OCI-LY7 (cell line): ENCODE measurements at regions not wholly inside any gene's neighbourhood (a gene's known extent, or its start where the extent isn't known, plus 50 kb on each side); places are given as distances from the start of the nearest gene placed in this dataset.

ENCODE experiments used
- BruUV-seq: library from RNA; stranded (reverse); fragments of 400-500 nt; replicated peaks from 2 replicates; lab custom pipeline; 2021; lab: Mats Ljungman, UMichigan
- CTCF ChIA-PET: fragments of 300-600 bp; sonication (Branson Sonifier 250); formaldehyde crosslinking; loops from one replicate; lab custom pipeline; 2022; ENCODE audit warnings: antibody characterized with exemption; ENCODE audit not compliant: unreplicated experiment; lab: Charles Lee
- POLR2A ChIA-PET: fragments of 300-600 bp; sonication (Branson Sonifier 250); formaldehyde crosslinking; loops from one replicate; lab custom pipeline; 2022; ENCODE audit warnings: antibody characterized with exemption; lab: Charles Lee
- DNase-seq: peaks from one replicate; pipeline ENCODE4 v3.0.0-alpha.2; 2015; ENCODE audit warnings: low spot score
- H2AFZ ChIP-seq: fragments of 200-600 bp; sonication (generic), shearing (Covaris generic); 2 replicates; pipeline ENCODE4 v1.6.1; 2014; ENCODE audit warnings: mild to moderate bottlenecking, antibody characterized with exemption, low read length, moderate library complexity
- H3K27ac ChIP-seq: fragments of 200-600 bp; sonication (generic); 2 replicates; pipeline ENCODE4 v1.5.1; 2014; ENCODE audit warnings: mixed run types, low read depth, mild to moderate bottlenecking, moderate library complexity, low read length, inconsistent platforms; ENCODE audit not compliant: poor library complexity, severe bottlenecking
- H3K36me3 ChIP-seq: fragments of 200-600 bp; sonication (generic); 2 replicates; pipeline ENCODE4 v1.6.1; 2014; ENCODE audit warnings: mild to moderate bottlenecking, antibody characterized with exemption, low read length, moderate library complexity, mixed read lengths; ENCODE audit not compliant: insufficient read depth
- H3K4me1 ChIP-seq: fragments of 200-600 bp; sonication (generic); 2 replicates; pipeline ENCODE4 v1.5.1; 2014; ENCODE audit warnings: mild to moderate bottlenecking, low read length; ENCODE audit not compliant: insufficient read depth, poor library complexity, severe bottlenecking
- H3K4me2 ChIP-seq: fragments of 200-600 bp; sonication (generic); 2 replicates; pipeline ENCODE4 v1.6.1; 2014; ENCODE audit warnings: mild to moderate bottlenecking, low read length
- H3K4me3 ChIP-seq: fragments of 200-600 bp; sonication (generic); 2 replicates; pipeline ENCODE4 v1.5.1; 2014; ENCODE audit warnings: mild to moderate bottlenecking, low read depth, low read length; ENCODE audit not compliant: poor library complexity, severe bottlenecking
- H3K79me2 ChIP-seq: fragments of 200-600 bp; sonication (generic); 2 replicates; pipeline ENCODE4 v1.6.1; 2016; ENCODE audit warnings: low read depth, mild to moderate bottlenecking, low read length, moderate library complexity, mixed read lengths; ENCODE audit not compliant: insufficient read depth
- H3K9me2 ChIP-seq: fragments of 200-600 bp; sonication (generic); 2 replicates; pipeline ENCODE4 v1.6.1; 2016; ENCODE audit warnings: mild to moderate bottlenecking, low read length, mixed read lengths; ENCODE audit not compliant: insufficient read depth
- H3K9me3 ChIP-seq: fragments of 200-600 bp; sonication (generic); 2 replicates; pipeline ENCODE4 v1.6.1; 2014; ENCODE audit warnings: mild to moderate bottlenecking, mixed run types, low read length, mixed read lengths
- H4K20me1 ChIP-seq: fragments of 200-600 bp; sonication (generic); 2 replicates; pipeline ENCODE4 v1.6.1; 2014; ENCODE audit warnings: mild to moderate bottlenecking, antibody characterized with exemption, low read length, moderate library complexity, mixed read lengths; ENCODE audit not compliant: insufficient read depth
- EZH2phosphoT487 ChIP-seq: fragments of 200-600 bp; sonication (generic); IDR thresholded peaks from 2 replicates; pipeline ENCODE4 v1.6.1; 2018; ENCODE audit warnings: low read depth, borderline replicate concordance, mild to moderate bottlenecking, mixed run types, antibody characterized with exemption, low read length, moderate library complexity, mixed read lengths
- intact Hi-C: fragments of 100-400 bp; cut with micrococcal nuclease; formaldehyde crosslinking; loops from one replicate; pipeline ENCODE4 v1.10.0; 2022; ENCODE audit not compliant: unreplicated experiment
- TF ChIP-seq, protein P1 (sequence below): fragments of 200-600 bp; sonication (generic); conservative IDR thresholded peaks from 2 replicates; pipeline ENCODE4 v1.5.1; 2014; ENCODE audit warnings: mild to moderate bottlenecking, antibody characterized with exemption, low read length, moderate library complexity, mixed read lengths

DNA sequence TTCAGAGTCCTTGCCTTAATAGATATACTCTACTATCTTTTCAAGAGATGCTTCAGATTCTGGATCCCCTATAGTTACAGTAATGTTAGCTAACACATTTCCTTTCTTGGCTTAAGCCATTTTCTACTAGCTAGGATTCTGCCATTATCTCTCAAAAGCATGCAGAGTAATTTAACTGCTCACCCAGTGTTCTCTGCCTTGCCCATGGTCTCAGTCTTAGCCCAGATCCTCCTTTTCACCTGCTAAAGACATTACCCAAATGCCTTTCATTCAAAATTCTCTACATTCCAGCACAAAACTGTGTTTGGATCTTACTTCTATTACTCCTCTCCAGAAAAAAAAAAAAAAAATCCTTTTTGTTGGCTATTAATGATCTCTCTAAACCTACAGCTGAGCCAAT is 474.2 kb upstream of the LRRTM1 start:
- no peaks in the 10 kb centered on the region for H4K20me1 ChIP-seq
- ChIA-PET POLR2A (interaction anchor here (1.1 to 2.4 kb wide), 2 partner anchors 12 to 110 kb away, joined by 4 to 16 read pairs; no protein-coding TSS in a partner anchor), CTCF (no interaction called here)
- no peak overlapping the region for H3K4me3 ChIP-seq
- TF ChIP-seq, protein P1, sequence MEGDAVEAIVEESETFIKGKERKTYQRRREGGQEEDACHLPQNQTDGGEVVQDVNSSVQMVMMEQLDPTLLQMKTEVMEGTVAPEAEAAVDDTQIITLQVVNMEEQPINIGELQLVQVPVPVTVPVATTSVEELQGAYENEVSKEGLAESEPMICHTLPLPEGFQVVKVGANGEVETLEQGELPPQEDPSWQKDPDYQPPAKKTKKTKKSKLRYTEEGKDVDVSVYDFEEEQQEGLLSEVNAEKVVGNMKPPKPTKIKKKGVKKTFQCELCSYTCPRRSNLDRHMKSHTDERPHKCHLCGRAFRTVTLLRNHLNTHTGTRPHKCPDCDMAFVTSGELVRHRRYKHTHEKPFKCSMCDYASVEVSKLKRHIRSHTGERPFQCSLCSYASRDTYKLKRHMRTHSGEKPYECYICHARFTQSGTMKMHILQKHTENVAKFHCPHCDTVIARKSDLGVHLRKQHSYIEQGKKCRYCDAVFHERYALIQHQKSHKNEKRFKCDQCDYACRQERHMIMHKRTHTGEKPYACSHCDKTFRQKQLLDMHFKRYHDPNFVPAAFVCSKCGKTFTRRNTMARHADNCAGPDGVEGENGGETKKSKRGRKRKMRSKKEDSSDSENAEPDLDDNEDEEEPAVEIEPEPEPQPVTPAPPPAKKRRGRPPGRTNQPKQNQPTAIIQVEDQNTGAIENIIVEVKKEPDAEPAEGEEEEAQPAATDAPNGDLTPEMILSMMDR = no peak
- no peak for TF ChIP-seq EZH2phosphoT487
- H3K36me3 ChIP-seq = no peaks in the 10 kb centered on the region
- DNase-seq = no peak
- no TSS peak for BruUV-seq
- intact Hi-C loops = no loop called here
- no peaks in the 10 kb centered on the region for H3K9me2 ChIP-seq
- no peak overlapping the region for H3K4me2 ChIP-seq
- H2AFZ ChIP-seq = no peak overlapping the region
- H3K79me2 ChIP-seq = no peaks in the 10 kb centered on the region
- no peaks in the 10 kb centered on the region for H3K4me1 ChIP-seq
- H3K27ac ChIP-seq = no peak overlapping the region
- peaks cover 11% of the 10 kb centered on the region; the same call in 1 of the 2 replicates for H3K9me3 ChIP-seq

DNA sequence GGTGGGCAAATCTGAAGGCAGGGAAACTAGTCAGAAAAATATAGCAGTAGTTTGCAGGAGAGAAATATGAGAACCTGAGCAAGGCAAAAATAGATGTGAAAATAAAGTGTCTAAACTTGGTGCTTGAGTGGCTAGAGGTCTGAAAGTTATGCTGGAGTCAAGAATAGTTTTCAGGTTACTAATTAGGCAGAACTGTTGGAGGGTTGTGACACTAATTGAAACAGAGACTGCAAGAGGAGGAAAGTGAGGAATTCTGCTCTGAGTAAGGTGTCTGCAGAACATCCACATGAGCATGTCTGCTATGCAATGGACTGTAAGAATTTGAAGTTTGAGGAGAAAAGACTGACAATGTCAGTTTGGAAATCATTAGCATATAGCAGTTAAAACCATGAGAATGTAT is 444.0 kb upstream of the LRRTM1 start:
- peaks cover 37% of the 10 kb centered on the region for H3K4me1 ChIP-seq
- H3K36me3 ChIP-seq = no peaks in the 10 kb centered on the region
- H3K4me2 ChIP-seq = peak overlapping the region; percentile 48
- TF ChIP-seq, protein P1 = no peak
- no peak for TF ChIP-seq EZH2phosphoT487
- H3K27ac ChIP-seq = peak overlapping the region; percentile 58
- no peaks in the 10 kb centered on the region for H3K9me2 ChIP-seq
- peak; percentile 21 for DNase-seq
- peak overlapping the region; percentile 18 for H3K4me3 ChIP-seq
- intact Hi-C loops = no loop called here
- peak overlapping the region; percentile 81; the same call in 1 of the 2 replicates for H2AFZ ChIP-seq
- H3K9me3 ChIP-seq = peaks cover 4% of the 10 kb centered on the region; the same call in 1 of the 2 replicates
- ChIA-PET POLR2A (interaction anchor here (0.6 to 2.9 kb wide), 9 partner anchors 9 to 86 kb away, joined by 3 to 20 read pairs (median 4); no protein-coding TSS in a partner anchor), CTCF (no interaction called here)
- BruUV-seq = no TSS peak
- H4K20me1 ChIP-seq = no peaks in the 10 kb centered on the region
- no peaks in the 10 kb centered on the region for H3K79me2 ChIP-seq

DNA sequence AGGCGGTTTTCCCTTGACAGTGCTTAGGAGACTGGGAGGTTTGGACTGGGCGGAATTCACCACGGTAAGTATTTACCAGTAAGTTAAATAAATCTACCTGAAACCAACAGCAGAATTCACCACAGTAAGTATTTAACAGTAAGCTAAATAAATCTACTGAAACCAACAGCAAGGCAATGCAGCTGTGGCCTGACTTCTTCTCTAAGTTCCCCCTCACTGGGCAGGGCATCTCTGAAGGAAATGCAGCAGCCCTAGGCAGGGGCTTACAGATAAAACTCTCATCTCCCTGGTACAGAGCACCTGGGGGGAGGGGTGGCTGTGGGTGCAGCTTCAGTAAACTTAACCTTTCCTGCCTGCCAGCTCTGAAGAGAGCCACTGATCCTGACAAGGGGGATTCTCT is 432.5 kb upstream of the LRRTM1 start:
- Histone ChIP-seq H3K4me2 (peak overlapping the region; percentile 53), H3K36me3 (peaks cover 24% of the 10 kb centered on the region), H3K9me3 (peaks cover 29% of the 10 kb centered on the region; the same call in 1 of the 2 replicates), H3K27ac (peak overlapping the region; percentile 96), H3K4me1 (peaks cover 34% of the 10 kb centered on the region), H3K9me2 (no peaks in the 10 kb centered on the region), H3K4me3 (no peak overlapping the region), H4K20me1 (no peaks in the 10 kb centered on the region), H2AFZ (peak overlapping the region; percentile 47; the same call in 1 of the 2 replicates), H3K79me2 (no peaks in the 10 kb centered on the region)
- no TSS peak for BruUV-seq
- POLR2A ChIA-PET = interaction anchor here (0.7 to 2.8 kb wide), 12 partner anchors 9 to 120 kb away, joined by 3 to 20 read pairs (median 4); no protein-coding TSS in a partner anchor
- peak; percentile 90 for DNase-seq
- CTCF ChIA-PET = interaction anchor here (1.2 to 1.4 kb wide), 2 partner anchors 10 to 21 kb away, joined by 3 to 4 read pairs; no protein-coding TSS in a partner anchor
- TF ChIP-seq, protein P1 = no peak
- TF ChIP-seq EZH2phosphoT487 = no peak
- intact Hi-C loops = loop anchor here (1.0 to 10.0 kb wide), 4 partner anchors 93 to 412 kb away; no protein-coding TSS in a partner anchor
